A673 (cell line): ENCODE measurements at regions not wholly inside any gene's neighbourhood (a gene's known extent, or its start where the extent isn't known, plus 50 kb on each side); places are given as distances from the start of the nearest gene placed in this dataset.

Source experiments
- BruUV-seq: library from RNA; stranded (reverse); fragments of 400-500 nt; replicated peaks from 2 replicates; lab custom pipeline; 2021; lab: Mats Ljungman, UMichigan
- CTCF ChIA-PET: fragments of 300-600 bp; sonication (Branson Sonifier 250); formaldehyde crosslinking; loops from one replicate; lab custom pipeline; 2022; ENCODE audit warnings: antibody characterized with exemption; lab: Charles Lee
- POLR2A ChIA-PET: fragments of 300-600 bp; sonication (Branson Sonifier 250); formaldehyde crosslinking; loops from one replicate; lab custom pipeline; 2022; ENCODE audit warnings: antibody characterized with exemption; ENCODE audit not compliant: low non-redundant PET; lab: Charles Lee
- DNase-seq: peaks from one replicate; pipeline ENCODE4 v3.0.0-alpha.2; 2015; ENCODE audit warnings: low spot score
- H3K27ac ChIP-seq: fragments of 200-600 bp; sonication (generic); 2 replicates; pipeline ENCODE4 v1.5.1; 2016; ENCODE audit warnings: mixed run types, low read depth, mild to moderate bottlenecking, mixed read lengths, antibody characterized with exemption, low read length; ENCODE audit not compliant: poor library complexity, severe bottlenecking
- H3K27me3 ChIP-seq: fragments of 200-600 bp; sonication (generic); replicated peaks from 2 replicates; pipeline ENCODE4 v1.6.1; 2017; ENCODE audit warnings: mixed run types, low read depth, mild to moderate bottlenecking, mixed read lengths, antibody characterized with exemption, low read length; ENCODE audit not compliant: insufficient read depth, poor library complexity
- H3K36me3 ChIP-seq: fragments of 200-600 bp; sonication (generic); 2 replicates; pipeline ENCODE4 v1.6.1; 2016; ENCODE audit warnings: mixed run types, mild to moderate bottlenecking, mixed read lengths, antibody characterized with exemption, low read length; ENCODE audit not compliant: insufficient read depth, poor library complexity, severe bottlenecking
- H3K4me1 ChIP-seq: fragments of 200-600 bp; sonication (generic); 2 replicates; pipeline ENCODE4 v1.6.1; 2017; ENCODE audit warnings: mixed run types, mild to moderate bottlenecking, mixed read lengths, antibody characterized with exemption, low read length; ENCODE audit not compliant: insufficient read depth, poor library complexity, severe bottlenecking
- H3K4me3 ChIP-seq: fragments of 200-600 bp; sonication (generic); 2 replicates; pipeline ENCODE4 v1.5.1; 2016; ENCODE audit warnings: low read depth, mixed run types, mild to moderate bottlenecking, mixed read lengths, low read length; ENCODE audit not compliant: poor library complexity, severe bottlenecking
- H3K9me3 ChIP-seq: fragments of 200-600 bp; sonication (generic); 2 replicates; pipeline ENCODE4 v1.6.1; 2016; ENCODE audit warnings: mixed run types, low read depth, mild to moderate bottlenecking, mixed read lengths, antibody characterized with exemption, low read length; ENCODE audit not compliant: poor library complexity, severe bottlenecking
- CTCF ChIP-seq: fragments of 300-800, 200-600 bp; sonication (generic); conservative IDR thresholded peaks from 2 replicates; pipeline ENCODE4 v1.5.1; 2017; ENCODE audit warnings: low read depth, mild to moderate bottlenecking, antibody characterized with exemption, low read length, moderate library complexity, mixed read lengths
- EZH2 ChIP-seq: fragments of 200-600 bp; sonication (generic); IDR thresholded peaks from 2 replicates; pipeline ENCODE4 v1.6.1; 2017; ENCODE audit warnings: borderline replicate concordance, low read depth, mild to moderate bottlenecking, mixed read lengths, antibody characterized with exemption, low read length; ENCODE audit not compliant: poor library complexity, severe bottlenecking
- intact Hi-C: fragments of 100-400 bp; cut with micrococcal nuclease; formaldehyde crosslinking; loops from one replicate; pipeline ENCODE4 v1.10.0; 2022; ENCODE audit not compliant: unreplicated experiment

DNA sequence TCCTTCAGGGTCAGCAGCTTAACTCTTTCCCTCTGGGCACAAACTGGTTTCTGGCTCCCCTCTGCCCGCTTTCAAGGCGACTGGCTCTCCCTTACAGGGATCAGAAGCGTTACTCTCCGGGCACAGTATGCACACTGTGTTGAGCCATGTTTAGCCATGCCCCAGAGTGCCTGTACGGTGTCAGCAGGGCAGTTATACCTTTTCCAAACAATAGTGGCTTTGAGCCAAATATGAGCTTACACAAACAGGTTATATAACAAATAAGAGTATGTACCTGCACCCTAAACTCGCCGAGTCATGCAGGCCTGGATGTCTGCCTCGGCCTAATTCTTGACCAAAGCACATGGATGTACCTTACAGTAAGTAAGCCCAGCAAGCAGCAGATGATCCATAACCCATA lies 175.6 kb upstream of the ANKRD28 start:
- TF ChIP-seq CTCF = no peak
- TF ChIP-seq EZH2 = no peak

GRCh38 chr3:15973940-15974339 lies 176.2 kb upstream of the ANKRD28 start:
- H3K27me3 ChIP-seq = no peaks in the 10 kb centered on the region
- no peak for DNase-seq
- no peak overlapping the region for H3K4me3 ChIP-seq
- no peaks in the 10 kb centered on the region for H3K4me1 ChIP-seq
- BruUV-seq = no TSS peak
- intact Hi-C loops = no loop called here
- CTCF ChIA-PET = interaction anchor here (0.6 kb wide), 1 partner anchor 235 kb away, joined by 3 read pairs; no protein-coding TSS in a partner anchor
- H3K36me3 ChIP-seq = no peaks in the 10 kb centered on the region
- POLR2A ChIA-PET = no interaction called here
- TF ChIP-seq CTCF (no peak), EZH2 (no peak)
- no peaks in the 10 kb centered on the region for H3K9me3 ChIP-seq
- H3K27ac ChIP-seq = no peak overlapping the region

More for the DNA sequence above, 175.6 kb upstream of the ANKRD28 start:
- Histone ChIP-seq H3K27me3 (no peaks in the 10 kb centered on the region), H3K36me3 (no peaks in the 10 kb centered on the region), H3K9me3 (no peaks in the 10 kb centered on the region), H3K4me3 (no peak overlapping the region), H3K27ac (no peak overlapping the region), H3K4me1 (no peaks in the 10 kb centered on the region)
- ChIA-PET CTCF (no interaction called here), POLR2A (no interaction called here)
- intact Hi-C loops = no loop called here
- DNase-seq = no peak
- BruUV-seq = no TSS peak

GRCh38 chr3:15974647-15975046 lies 176.9 kb upstream of the ANKRD28 start:
- Histone ChIP-seq H3K9me3 (no peaks in the 10 kb centered on the region), H3K4me1 (no peaks in the 10 kb centered on the region), H3K27ac (no peak overlapping the region), H3K4me3 (no peak overlapping the region), H3K36me3 (no peaks in the 10 kb centered on the region), H3K27me3 (no peaks in the 10 kb centered on the region)
- peak; percentile 32 for DNase-seq
- intact Hi-C loops = no loop called here
- ChIA-PET CTCF (interaction anchor here (0.6 kb wide), 1 partner anchor 234 kb away, joined by 3 read pairs; no protein-coding TSS in a partner anchor), POLR2A (no interaction called here)
- TF ChIP-seq EZH2 = no peak
- TF ChIP-seq CTCF = peak; percentile 51
- no TSS peak for BruUV-seq
